Adipocyte (in vitro differentiated cells): ENCODE measurements at regions not wholly inside any gene's neighbourhood (a gene's known extent, or its start where the extent isn't known, plus 50 kb on each side); places are given as distances from the start of the nearest gene placed in this dataset.

Source experiments
- DNase-seq: peaks from one replicate; pipeline ENCODE4 v3.0.0-alpha.2; 2015; ENCODE audit warnings: low read depth
- H3K27me3 ChIP-seq: replicated peaks from 2 replicates; pipeline ENCODE4 v1.7.0; 2013; ENCODE audit warnings: mild to moderate bottlenecking, low read length, moderate library complexity; ENCODE audit not compliant: control insufficient read depth, insufficient read depth
- H3K36me3 ChIP-seq: 2 replicates; pipeline ENCODE4 v1.7.0; 2013; ENCODE audit warnings: low read length, mild to moderate bottlenecking, moderate library complexity; ENCODE audit not compliant: control insufficient read depth, insufficient read depth, severe bottlenecking
- H3K4me1 ChIP-seq: 2 replicates; pipeline ENCODE4 v1.7.0; 2013; ENCODE audit warnings: mild to moderate bottlenecking, low read length, moderate library complexity; ENCODE audit not compliant: control insufficient read depth, insufficient read depth
- H3K4me3 ChIP-seq: 2 replicates; pipeline ENCODE4 v1.7.0; 2013; ENCODE audit warnings: mild to moderate bottlenecking, low read length, moderate library complexity
- H3K9ac ChIP-seq: 2 replicates; pipeline ENCODE4 v1.7.0; 2013; ENCODE audit warnings: mild to moderate bottlenecking, low read length, moderate library complexity
- H3K9me3 ChIP-seq: 2 replicates; pipeline ENCODE4 v1.7.0; 2013; ENCODE audit warnings: mild to moderate bottlenecking, low read length, moderate library complexity; ENCODE audit not compliant: control insufficient read depth

DNA sequence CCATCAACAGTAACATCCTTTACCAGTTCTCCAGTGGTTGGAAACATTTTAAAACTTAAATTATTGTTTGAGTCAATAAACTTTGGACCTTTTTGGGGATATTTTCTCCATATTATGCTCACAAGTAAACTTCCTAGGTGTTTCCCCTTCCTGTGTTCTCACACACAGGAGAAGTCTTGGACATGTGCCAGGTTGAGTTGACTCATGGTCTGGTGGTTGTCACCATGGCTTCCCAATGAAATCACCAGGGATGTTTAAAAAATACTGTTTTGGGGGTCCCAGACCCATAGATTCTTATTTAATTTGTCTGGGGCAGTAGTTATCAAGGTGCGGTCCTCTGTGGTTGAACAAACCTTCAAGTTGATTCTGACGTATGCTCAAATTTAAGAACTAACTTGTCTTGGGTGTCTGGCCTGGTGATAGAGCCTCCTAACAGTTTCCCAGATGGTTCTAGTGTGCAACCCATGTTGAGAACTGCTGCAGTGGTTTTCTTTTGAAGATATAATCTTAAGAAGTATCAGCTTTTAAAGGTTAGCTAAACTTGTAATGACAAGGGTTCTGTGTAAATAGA is 291.8 kb downstream of the EDEM1 start:
- Histone ChIP-seq H3K4me3 (no peak overlapping the region), H3K36me3 (no peaks in the 10 kb centered on the region)
- DNase-seq, result no peak

DNA sequence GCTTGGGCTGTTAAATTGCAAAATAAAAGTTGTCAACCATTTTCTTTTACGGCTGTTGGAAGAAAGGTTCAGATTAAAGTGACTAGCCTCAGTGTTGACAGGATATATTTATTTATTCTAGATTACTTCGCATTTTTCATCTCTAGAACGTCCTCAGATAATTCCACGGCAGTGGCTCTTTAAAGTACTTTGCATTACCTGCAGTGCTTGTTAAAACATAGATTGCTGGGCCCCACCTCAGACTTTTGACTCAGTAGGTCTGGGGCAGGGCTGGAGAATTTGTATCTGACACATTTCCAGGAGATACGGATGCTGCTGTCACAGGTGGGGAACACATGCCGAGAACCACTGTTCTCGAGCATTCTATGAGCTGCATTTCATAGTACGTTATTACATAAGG is 292.7 kb downstream of the EDEM1 start:
- Histone ChIP-seq H3K27me3 (no peaks in the 10 kb centered on the region), H3K4me1 (no peaks in the 10 kb centered on the region), H3K9ac (no peak overlapping the region), H3K9me3 (no peaks in the 10 kb centered on the region), H3K4me3 (no peak overlapping the region), H3K36me3 (no peaks in the 10 kb centered on the region)
- DNase-seq, result no peak

More for the DNA sequence above, 291.8 kb downstream of the EDEM1 start:
- Histone ChIP-seq H3K4me1 (no peaks in the 10 kb centered on the region), H3K9ac (no peak overlapping the region), H3K9me3 (no peaks in the 10 kb centered on the region), H3K27me3 (no peaks in the 10 kb centered on the region)

DNA sequence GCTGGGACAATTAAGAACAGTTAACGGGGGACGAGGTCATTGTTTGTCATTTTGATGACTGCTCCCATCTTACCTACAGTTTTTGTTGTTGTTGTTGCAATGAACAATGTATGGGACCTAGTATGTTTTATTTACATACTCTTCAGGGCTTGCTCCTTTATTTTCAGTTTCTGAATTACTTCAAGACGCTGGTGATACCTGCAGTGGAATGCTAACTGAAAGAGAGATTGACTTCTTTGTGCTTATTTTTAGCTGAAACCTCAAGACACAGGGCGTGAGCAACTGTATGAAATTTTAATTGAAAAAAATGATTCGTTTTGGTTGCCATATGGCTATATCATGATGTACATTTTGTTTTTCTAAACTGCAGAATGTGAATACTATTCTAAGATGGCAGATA is 297.9 kb downstream of the EDEM1 start:
- Histone ChIP-seq H3K9me3 (no peaks in the 10 kb centered on the region), H3K27me3 (no peaks in the 10 kb centered on the region), H3K9ac (no peak overlapping the region), H3K36me3 (no peaks in the 10 kb centered on the region), H3K4me1 (no peaks in the 10 kb centered on the region), H3K4me3 (no peak overlapping the region)
- no peak for DNase-seq

DNA sequence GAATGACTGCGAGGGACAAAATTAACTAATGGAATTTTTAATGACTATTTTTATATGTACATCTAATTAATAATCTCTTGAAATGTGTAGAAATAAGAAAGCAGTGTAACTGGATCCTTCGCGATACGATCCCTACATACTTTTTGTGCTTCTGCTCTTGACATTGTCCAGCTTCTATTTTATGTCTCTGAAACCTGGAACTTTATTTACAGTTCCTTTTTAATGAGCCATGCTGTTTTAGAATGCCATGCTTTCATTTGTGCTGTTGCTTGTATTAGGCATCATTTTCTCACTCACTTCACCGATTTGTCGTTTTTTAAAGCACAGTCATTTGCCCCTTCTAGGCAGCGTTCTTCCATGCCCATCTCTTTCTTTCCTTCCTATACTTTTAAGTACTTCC is 301.3 kb downstream of the EDEM1 start:
- H3K9ac ChIP-seq, result no peak overlapping the region
- no peak overlapping the region for H3K4me3 ChIP-seq
- H3K36me3 ChIP-seq, result no peaks in the 10 kb centered on the region
- H3K9me3 ChIP-seq, result no peaks in the 10 kb centered on the region
- no peak for DNase-seq
- H3K4me1 ChIP-seq, result no peaks in the 10 kb centered on the region
- no peaks in the 10 kb centered on the region for H3K27me3 ChIP-seq

DNA sequence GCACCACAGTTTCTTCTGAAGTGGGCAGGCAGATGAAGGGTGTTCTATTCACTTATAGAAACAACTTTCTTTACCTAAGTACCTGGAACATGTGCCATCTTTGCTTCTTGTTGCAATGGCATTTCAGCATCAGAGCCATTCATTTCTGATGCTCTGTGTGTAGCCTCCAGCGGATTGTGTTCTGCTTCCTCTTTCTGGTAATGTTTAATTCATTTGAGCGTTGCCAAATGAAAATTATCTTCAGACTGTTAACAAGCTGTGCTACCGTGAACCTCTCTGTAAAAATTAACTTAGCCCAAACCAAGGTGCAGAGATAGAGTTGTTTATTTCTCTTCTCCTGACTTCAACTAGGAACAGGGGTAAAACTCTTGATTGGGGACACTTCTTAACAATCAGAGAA is 302.0 kb downstream of the EDEM1 start:
- Histone ChIP-seq H3K4me3 (no peak overlapping the region), H3K4me1 (no peaks in the 10 kb centered on the region), H3K36me3 (no peaks in the 10 kb centered on the region), H3K9ac (no peak overlapping the region), H3K27me3 (no peaks in the 10 kb centered on the region), H3K9me3 (no peaks in the 10 kb centered on the region)
- DNase-seq, result no peak

DNA sequence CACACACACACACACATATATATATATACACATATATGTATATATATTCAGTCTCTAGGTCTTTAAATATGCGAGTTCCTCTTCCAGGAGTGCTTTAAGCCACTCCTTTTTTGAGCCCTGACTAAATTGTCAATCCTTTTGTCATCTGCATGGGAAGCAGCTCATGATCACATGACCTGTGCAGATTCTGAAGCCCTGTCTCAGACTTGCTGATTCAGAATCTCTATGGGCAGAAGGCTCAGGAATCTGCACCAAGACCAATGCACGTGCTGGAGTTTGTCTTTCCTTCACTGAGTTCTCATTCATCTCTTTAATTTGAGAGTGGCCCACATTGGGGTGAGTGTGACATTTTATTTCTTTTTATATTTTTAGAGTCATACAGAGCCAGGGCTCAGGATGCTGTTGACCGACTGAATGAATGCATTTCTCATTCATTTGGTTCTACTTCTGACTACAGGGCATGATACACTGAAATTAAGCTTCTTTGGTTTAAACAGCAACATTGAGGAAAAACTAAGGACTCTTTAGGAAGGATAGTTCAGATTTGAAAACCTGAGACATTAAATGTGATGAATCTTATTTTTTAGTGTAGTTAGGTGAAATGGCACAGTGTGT is 307.5 kb downstream of the EDEM1 start:
- H3K36me3 ChIP-seq, result no peaks in the 10 kb centered on the region
- no peak overlapping the region for H3K4me3 ChIP-seq
- H3K9ac ChIP-seq, result no peak overlapping the region
- no peak for DNase-seq
- H3K27me3 ChIP-seq, result no peaks in the 10 kb centered on the region
- H3K4me1 ChIP-seq, result no peaks in the 10 kb centered on the region
- no peaks in the 10 kb centered on the region for H3K9me3 ChIP-seq

DNA sequence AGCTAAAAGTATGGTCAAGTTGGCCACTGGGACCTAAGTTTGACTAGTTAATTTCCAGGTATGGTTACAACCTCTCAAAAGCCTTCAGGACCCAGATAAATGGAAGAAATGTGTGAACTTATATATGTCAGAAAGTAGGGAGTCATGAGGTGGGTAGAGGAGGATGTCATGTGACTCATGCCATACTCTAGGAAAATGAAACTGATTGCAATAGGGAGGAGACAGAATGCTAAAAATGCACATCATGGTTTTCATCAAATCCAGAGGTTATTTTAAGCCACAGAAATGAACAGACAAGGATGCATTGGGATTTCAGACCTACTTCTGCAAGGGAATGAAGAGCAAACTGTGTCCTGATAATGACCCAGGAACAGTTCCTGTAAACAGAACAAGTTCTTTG is 310.0 kb downstream of the EDEM1 start:
- H3K9ac ChIP-seq, result no peak overlapping the region
- H3K9me3 ChIP-seq, result no peaks in the 10 kb centered on the region
- no peak overlapping the region for H3K4me3 ChIP-seq
- no peaks in the 10 kb centered on the region for H3K4me1 ChIP-seq
- H3K36me3 ChIP-seq, result no peaks in the 10 kb centered on the region
- DNase-seq, result no peak
- no peaks in the 10 kb centered on the region for H3K27me3 ChIP-seq

DNA sequence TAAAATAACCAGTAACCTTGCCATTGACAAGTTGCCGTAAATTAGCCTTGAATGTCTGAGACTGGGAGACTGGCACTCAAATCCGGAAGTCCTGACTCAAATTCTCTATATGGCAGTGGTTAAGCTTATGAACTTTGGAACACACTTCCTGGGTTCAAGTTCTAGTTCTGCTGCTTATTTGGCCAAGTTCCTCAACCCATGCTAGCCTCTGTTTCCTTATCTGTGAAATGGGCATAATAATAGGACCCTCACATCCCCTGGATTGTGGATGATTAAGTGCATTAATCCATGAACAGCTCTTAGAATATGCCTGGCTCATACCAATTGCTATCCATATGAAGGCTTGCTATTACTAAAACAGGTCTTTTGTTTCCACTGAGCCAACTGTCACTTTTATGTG is 311.5 kb downstream of the EDEM1 start:
- Histone ChIP-seq H3K27me3 (no peaks in the 10 kb centered on the region), H3K9me3 (no peaks in the 10 kb centered on the region), H3K9ac (no peak overlapping the region), H3K36me3 (no peaks in the 10 kb centered on the region), H3K4me1 (no peaks in the 10 kb centered on the region), H3K4me3 (no peak overlapping the region)
- no peak for DNase-seq

DNA sequence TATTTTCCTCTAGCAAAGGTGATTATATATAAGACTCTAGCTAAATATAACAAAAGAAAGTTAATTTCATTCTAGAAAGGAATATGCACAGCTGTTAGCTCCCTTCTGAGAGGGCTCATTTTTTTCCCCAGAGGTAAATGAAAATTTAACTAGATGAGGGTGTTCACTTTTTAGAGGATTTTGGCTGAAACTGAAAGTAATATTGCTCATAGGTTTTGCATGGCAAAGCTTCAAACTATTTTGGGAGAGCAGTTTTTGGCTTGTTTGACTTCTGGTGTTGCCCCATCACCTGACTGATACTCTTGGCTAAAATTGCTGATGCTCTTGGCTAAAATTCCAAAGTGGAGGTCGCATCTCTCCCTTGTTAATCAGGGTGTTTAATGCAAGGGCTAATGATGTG is 311.9 kb downstream of the EDEM1 start:
- DNase-seq, result no peak

DNA sequence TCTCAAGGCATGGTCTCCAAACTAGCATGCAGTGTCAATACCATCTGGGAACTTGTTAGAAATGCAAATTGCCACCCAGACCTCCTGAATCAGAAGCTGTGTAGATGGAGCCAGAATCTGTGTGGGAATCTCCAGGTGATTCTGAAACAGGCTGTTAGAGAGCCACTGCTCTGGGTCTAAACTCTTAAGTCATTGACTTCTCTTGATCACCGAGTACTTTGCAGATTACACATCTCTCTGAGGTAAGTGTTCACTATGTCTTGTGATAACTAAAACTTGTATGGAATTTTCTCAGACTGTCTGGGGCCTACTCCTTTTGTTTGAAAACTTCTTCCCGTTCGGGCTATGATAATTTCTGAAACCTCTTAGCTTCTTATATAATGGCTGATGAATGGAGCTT is 315.6 kb downstream of the EDEM1 start:
- no peaks in the 10 kb centered on the region for H3K36me3 ChIP-seq
- no peak overlapping the region for H3K9ac ChIP-seq
- DNase-seq, result no peak
- H3K4me3 ChIP-seq, result no peak overlapping the region
- no peaks in the 10 kb centered on the region for H3K27me3 ChIP-seq
- no peaks in the 10 kb centered on the region for H3K4me1 ChIP-seq
- peaks cover under 1% of the 10 kb centered on the region for H3K9me3 ChIP-seq

More for the DNA sequence above, 311.9 kb downstream of the EDEM1 start:
- no peaks in the 10 kb centered on the region for H3K9me3 ChIP-seq
- H3K9ac ChIP-seq, result no peak overlapping the region
- no peaks in the 10 kb centered on the region for H3K36me3 ChIP-seq
- no peaks in the 10 kb centered on the region for H3K27me3 ChIP-seq
- no peaks in the 10 kb centered on the region for H3K4me1 ChIP-seq
- no peak overlapping the region for H3K4me3 ChIP-seq

DNA sequence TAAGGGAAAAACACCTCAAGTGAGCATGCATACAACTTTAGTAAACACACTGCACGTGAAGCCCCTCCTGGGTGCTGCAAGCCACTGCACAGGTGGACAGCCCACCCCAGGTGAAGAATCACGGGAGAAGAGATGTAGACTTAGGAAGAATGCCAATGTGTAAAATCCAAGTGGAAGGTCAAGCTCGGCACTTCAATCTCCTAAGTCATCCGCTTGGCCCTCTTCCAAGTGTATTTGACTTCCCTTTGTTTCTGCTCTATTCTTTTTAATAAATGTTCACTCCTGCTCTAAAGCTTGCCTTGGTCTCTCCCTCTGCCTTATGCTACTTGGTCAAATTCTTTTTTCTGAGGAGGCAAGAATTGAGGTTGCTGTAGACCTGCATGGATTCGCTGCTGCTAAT is 316.6 kb downstream of the EDEM1 start:
- DNase-seq, result no peak
- no peaks in the 10 kb centered on the region for H3K36me3 ChIP-seq
- H3K4me3 ChIP-seq, result no peak overlapping the region
- H3K9me3 ChIP-seq, result peaks cover 10% of the 10 kb centered on the region
- H3K9ac ChIP-seq, result no peak overlapping the region
- no peaks in the 10 kb centered on the region for H3K27me3 ChIP-seq
- H3K4me1 ChIP-seq, result no peaks in the 10 kb centered on the region

DNA sequence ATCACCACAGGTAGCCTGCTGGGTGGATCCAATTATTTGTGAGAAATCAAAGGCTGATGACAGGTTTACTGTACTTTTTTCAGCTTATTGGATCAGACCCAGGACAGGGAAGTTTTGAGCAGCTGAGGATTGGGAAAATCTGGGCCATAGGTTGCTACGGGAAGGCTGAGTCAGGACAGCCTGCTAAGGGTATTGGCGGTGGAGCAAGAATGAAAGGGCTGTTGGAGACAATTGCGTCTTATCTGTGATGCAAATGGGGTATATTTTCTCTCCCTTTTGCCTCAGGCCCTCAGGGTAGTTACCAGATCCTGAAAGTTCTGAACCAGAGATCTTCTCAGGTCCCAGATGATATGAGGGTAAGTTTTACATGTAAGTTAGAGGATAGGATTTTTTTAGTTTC is 317.7 kb downstream of the EDEM1 start:
- no peak overlapping the region for H3K4me3 ChIP-seq

More for the DNA sequence above, 317.7 kb downstream of the EDEM1 start:
- peaks cover 12% of the 10 kb centered on the region for H3K9me3 ChIP-seq
- H3K27me3 ChIP-seq, result no peaks in the 10 kb centered on the region
- DNase-seq, result no peak
- H3K4me1 ChIP-seq, result no peaks in the 10 kb centered on the region
- no peaks in the 10 kb centered on the region for H3K36me3 ChIP-seq
- no peak overlapping the region for H3K9ac ChIP-seq
